Left ventricle myocardium inferior (tissue), 1 donor: ENCODE measurements at regions not wholly inside any gene's neighbourhood (a gene's known extent, or its start where the extent isn't known, plus 50 kb on each side); places are given as distances from the start of the nearest gene placed in this dataset.

ENCODE experiments used
- DNase-seq: peaks from one replicate; pipeline ENCODE4 v3.0.0-alpha.2; 2020
- H3K27ac ChIP-seq: fragments of 200-600 bp; replicated peaks from 2 replicates; pipeline ENCODE4 v1.8.0; 2021
- H3K27me3 ChIP-seq: fragments of 200-600 bp; 2 replicates; pipeline ENCODE4 v1.8.0; 2021; ENCODE audit warnings: low read depth
- H3K36me3 ChIP-seq: fragments of 200-600 bp; 2 replicates; pipeline ENCODE4 v1.8.0; 2021
- H3K4me1 ChIP-seq: fragments of 200-600 bp; 2 replicates; pipeline ENCODE4 v1.8.0; 2021
- H3K4me3 ChIP-seq: fragments of 200-600 bp; 2 replicates; pipeline ENCODE4 v1.8.0; 2021; ENCODE audit warnings: mild to moderate bottlenecking, moderate library complexity
- H3K9me3 ChIP-seq: fragments of 200-600 bp; replicated peaks from 2 replicates; pipeline ENCODE4 v1.8.0; 2021
- intact Hi-C: fragments of 100-400 bp; cut with micrococcal nuclease; formaldehyde crosslinking; loops from one replicate; pipeline ENCODE4 v1.11.0; 2022
- TF ChIP-seq, protein P1 (sequence below): fragments of 200-600 bp; IDR thresholded peaks from 2 replicates; pipeline ENCODE4 v1.8.0; 2021; ENCODE audit warnings: antibody characterized with exemption, mild to moderate bottlenecking, borderline replicate concordance
- donor health status: DM: no; HTN: yes; CAD: no; lungs with severe emphysema.

DNA sequence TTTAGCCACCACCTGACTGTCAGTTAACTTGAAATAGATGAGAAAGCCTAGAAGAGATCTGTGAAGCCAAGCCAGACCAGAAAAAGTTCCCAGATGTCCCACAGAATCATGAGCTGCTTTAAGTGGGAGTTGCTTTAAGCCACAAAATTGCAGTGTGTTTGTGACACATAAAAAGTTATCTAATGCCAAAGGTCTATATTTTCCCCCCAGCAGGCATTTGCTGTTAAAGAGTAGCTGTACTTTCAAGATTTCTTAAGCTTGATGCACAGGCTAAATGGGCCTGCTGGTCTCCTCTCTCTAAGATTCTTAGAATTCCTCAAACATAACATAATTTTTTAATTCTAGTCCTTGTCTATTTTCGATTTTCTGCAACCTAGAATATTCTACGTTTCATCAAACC is 825.7 kb downstream of the FAM181B start:
- intact Hi-C loops = no loop called here
- no peak for DNase-seq
- no peak overlapping the region for H3K27ac ChIP-seq
- no peaks in the 10 kb centered on the region for H3K27me3 ChIP-seq
- no peak overlapping the region for H3K4me3 ChIP-seq
- H3K4me1 ChIP-seq = no peaks in the 10 kb centered on the region
- peaks cover 2% of the 10 kb centered on the region for H3K9me3 ChIP-seq
- TF ChIP-seq, protein P1, sequence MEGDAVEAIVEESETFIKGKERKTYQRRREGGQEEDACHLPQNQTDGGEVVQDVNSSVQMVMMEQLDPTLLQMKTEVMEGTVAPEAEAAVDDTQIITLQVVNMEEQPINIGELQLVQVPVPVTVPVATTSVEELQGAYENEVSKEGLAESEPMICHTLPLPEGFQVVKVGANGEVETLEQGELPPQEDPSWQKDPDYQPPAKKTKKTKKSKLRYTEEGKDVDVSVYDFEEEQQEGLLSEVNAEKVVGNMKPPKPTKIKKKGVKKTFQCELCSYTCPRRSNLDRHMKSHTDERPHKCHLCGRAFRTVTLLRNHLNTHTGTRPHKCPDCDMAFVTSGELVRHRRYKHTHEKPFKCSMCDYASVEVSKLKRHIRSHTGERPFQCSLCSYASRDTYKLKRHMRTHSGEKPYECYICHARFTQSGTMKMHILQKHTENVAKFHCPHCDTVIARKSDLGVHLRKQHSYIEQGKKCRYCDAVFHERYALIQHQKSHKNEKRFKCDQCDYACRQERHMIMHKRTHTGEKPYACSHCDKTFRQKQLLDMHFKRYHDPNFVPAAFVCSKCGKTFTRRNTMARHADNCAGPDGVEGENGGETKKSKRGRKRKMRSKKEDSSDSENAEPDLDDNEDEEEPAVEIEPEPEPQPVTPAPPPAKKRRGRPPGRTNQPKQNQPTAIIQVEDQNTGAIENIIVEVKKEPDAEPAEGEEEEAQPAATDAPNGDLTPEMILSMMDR = no peak
- H3K36me3 ChIP-seq = no peaks in the 10 kb centered on the region

DNA sequence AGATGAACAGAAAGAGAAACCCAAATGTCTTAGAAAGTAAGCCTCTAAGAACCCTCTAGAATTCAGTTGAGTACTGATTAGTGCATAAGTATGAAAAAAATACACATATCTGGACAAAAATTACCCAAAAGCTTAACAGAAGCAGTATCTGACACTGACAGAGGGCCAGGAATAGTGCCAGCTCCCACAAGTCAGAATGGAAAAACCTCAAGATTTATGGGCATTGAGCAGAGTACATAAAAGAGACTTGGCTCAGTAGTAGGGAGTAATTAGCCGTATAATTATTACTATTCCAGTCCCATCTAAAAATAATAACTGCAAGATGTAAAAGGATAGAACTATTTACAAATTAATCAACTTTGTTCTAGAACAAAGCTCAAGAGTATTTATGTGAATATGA is 834.5 kb downstream of the FAM181B start:
- H3K27me3 ChIP-seq = no peaks in the 10 kb centered on the region
- intact Hi-C loops = no loop called here

DNA sequence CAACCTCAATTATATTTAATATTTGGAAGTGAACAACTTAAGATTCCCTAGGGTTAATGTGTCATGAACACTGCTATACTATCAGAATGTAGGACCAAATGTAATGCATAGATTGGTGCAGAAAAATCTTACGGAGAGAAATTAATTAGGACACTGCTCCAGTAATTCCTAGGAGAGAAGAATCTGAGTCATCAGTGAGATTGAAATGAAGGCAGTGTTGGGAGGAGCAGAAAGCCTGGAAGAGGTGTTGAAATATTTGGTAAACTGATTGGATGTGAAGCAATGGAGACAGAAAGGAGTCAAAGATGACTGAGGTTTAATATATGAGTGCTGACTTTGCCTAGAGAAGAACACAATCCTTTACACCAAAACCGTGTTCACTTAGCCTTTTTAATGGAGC is 836.0 kb downstream of the FAM181B start:
- intact Hi-C loops = no loop called here
- Histone ChIP-seq H3K36me3 (no peaks in the 10 kb centered on the region), H3K27me3 (no peaks in the 10 kb centered on the region), H3K27ac (no peak overlapping the region), H3K4me1 (no peaks in the 10 kb centered on the region), H3K9me3 (no peaks in the 10 kb centered on the region), H3K4me3 (no peak overlapping the region)
- DNase-seq = no peak
- TF ChIP-seq, protein P1 = no peak

More for the DNA sequence above, 834.5 kb downstream of the FAM181B start:
- no peaks in the 10 kb centered on the region for H3K4me1 ChIP-seq
- H3K4me3 ChIP-seq = no peak overlapping the region
- no peaks in the 10 kb centered on the region for H3K9me3 ChIP-seq
- TF ChIP-seq, protein P1 = no peak
- no peak for DNase-seq
- no peaks in the 10 kb centered on the region for H3K36me3 ChIP-seq
- no peak overlapping the region for H3K27ac ChIP-seq

DNA sequence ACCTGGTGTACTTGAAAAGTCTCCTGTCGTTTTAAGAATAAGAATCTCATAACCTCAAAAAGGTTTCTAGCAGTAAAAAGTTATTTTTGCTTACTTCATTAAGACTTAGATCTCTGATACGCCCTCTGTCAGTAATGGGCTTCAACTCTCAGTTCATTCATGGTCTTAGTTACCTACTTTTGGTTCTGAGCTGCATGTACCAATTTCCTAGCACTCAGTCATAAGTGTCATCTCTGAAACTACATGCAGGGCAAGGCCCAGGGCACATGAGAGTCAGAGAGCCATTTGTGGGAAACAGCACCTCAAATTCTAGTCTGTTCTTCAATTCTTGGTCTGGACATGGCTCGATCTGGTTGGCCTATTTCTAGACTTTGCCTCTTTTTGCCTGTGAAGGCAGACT is 838.4 kb downstream of the FAM181B start:
- Histone ChIP-seq H3K27me3 (no peaks in the 10 kb centered on the region), H3K36me3 (no peaks in the 10 kb centered on the region), H3K4me3 (no peak overlapping the region), H3K4me1 (no peaks in the 10 kb centered on the region), H3K27ac (no peak overlapping the region), H3K9me3 (peaks cover 6% of the 10 kb centered on the region)
- no peak for DNase-seq
- TF ChIP-seq, protein P1 = no peak
- intact Hi-C loops = no loop called here

DNA sequence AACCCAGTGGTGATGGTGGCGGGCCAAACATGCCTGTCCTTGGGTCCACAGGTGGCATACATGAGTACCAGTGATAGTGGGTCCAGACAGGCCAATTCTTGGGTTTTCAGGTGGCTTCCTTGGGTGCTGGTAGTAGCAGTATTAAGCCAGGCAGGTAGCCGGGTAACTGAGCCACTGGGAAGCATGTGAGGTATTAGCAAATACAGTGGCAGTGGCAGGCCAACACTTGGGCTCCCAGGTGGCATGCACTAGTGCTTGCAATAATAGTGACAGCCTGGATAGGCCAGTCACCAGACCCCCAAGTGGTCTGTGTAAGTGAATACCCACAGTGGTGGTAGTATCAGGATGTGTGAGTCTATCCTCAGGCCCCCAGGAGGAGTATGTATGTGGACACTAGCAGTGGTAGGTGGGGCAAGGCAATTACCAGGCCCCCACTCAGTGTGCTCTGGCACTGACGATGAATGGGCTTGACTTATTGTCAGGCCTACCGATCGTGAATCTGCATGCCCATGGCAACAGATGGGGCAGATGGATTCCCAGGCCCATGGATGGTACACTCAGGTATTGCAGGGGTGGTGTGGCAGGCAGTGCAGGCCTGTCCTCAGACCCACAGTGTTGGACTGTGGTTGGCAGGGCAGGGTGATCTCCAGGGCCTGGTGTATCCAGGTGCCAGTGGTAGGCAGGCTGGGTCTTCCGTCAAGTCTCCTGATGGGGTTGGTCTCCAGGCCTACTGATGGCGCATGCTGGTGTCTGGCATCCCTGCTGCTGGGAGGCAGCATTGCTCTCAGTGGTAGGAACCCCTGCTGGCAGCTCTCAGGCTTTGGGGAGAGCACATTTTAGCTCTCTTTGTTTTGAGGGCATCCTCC is 840.7 kb downstream of the FAM181B start:
- no peaks in the 10 kb centered on the region for H3K4me1 ChIP-seq
- no peak for DNase-seq
- H3K27me3 ChIP-seq = no peaks in the 10 kb centered on the region
- no peak overlapping the region for H3K27ac ChIP-seq
- TF ChIP-seq, protein P1 = no peak
- H3K9me3 ChIP-seq = peaks cover 21% of the 10 kb centered on the region
- H3K4me3 ChIP-seq = no peak overlapping the region
- H3K36me3 ChIP-seq = no peaks in the 10 kb centered on the region
- intact Hi-C loops = no loop called here
